Nephron (organoid): ENCODE measurements at regions not wholly inside any gene's neighbourhood (a gene's known extent, or its start where the extent isn't known, plus 50 kb on each side); places are given as distances from the start of the nearest gene placed in this dataset.

ENCODE experiments used
- H3K27ac Mint-ChIP-seq, 3 experiments: 2 replicates each; pipeline ENCODE4 v1.8.0; 2020; ENCODE audit warnings: mixed read lengths in 3 of 3, mild to moderate bottlenecking in 2 of 3, moderate library complexity in 1 of 3
- H3K27me3 Mint-ChIP-seq: 2 replicates; pipeline ENCODE4 v1.8.0; 2021; ENCODE audit warnings: low read depth, mild to moderate bottlenecking, moderate library complexity, mixed read lengths
- H3K36me3 Mint-ChIP-seq: 2 replicates; pipeline ENCODE4 v1.8.0; 2020; ENCODE audit warnings: low read depth, mixed read lengths
- H3K4me1 Mint-ChIP-seq: 2 replicates; pipeline ENCODE4 v1.8.0; 2020; ENCODE audit warnings: mixed read lengths
- H3K4me3 Mint-ChIP-seq, 3 experiments: 2 replicates each; pipeline ENCODE4 v1.8.0; 2020; ENCODE audit warnings: mild to moderate bottlenecking in 3 of 3, mixed read lengths in 3 of 3, moderate library complexity in 2 of 3
- H3K9me3 Mint-ChIP-seq: 2 replicates; pipeline ENCODE4 v1.8.0; 2020; ENCODE audit warnings: mixed read lengths
- TF ChIP-seq, protein P1 (sequence below), 3 experiments: fragments of 200-600 bp; sonication (generic); IDR thresholded peaks; one replicate each; pipeline ENCODE4 v1.5.0; 2021; ENCODE audit warnings: antibody characterized with exemption in 3 of 3; ENCODE audit not compliant: unreplicated experiment in 3 of 3

DNA sequence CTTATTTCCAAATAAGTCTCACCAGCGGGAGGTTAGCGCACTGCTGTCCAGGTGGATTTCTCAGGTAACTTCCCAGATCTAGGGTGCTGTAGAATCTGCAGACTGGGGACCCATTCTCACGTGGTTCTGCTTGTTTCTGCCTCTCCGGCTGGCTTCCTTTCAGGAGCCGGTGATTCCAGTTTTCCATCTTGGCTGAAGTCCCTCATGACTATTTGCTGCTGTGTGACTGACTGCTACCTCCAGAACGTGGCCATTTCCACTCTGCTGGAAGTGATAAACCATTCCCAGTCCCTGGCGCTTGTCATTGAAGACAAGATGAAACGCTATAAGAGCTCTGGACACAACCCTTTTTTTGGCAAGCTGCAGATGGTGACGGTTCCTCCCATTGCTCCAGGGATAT lies 76.0 kb downstream of the DOP1B start:
- TF ChIP-seq, protein P1, sequence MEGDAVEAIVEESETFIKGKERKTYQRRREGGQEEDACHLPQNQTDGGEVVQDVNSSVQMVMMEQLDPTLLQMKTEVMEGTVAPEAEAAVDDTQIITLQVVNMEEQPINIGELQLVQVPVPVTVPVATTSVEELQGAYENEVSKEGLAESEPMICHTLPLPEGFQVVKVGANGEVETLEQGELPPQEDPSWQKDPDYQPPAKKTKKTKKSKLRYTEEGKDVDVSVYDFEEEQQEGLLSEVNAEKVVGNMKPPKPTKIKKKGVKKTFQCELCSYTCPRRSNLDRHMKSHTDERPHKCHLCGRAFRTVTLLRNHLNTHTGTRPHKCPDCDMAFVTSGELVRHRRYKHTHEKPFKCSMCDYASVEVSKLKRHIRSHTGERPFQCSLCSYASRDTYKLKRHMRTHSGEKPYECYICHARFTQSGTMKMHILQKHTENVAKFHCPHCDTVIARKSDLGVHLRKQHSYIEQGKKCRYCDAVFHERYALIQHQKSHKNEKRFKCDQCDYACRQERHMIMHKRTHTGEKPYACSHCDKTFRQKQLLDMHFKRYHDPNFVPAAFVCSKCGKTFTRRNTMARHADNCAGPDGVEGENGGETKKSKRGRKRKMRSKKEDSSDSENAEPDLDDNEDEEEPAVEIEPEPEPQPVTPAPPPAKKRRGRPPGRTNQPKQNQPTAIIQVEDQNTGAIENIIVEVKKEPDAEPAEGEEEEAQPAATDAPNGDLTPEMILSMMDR (IDR thresholded peaks at IDR 0.05; ENCODE audit: unreplicated experiment in 3 of 3) = no peak
- no peaks in the 10 kb centered on the region for H3K4me1 Mint-ChIP-seq
- no peak overlapping the region for H3K27ac Mint-ChIP-seq
- peaks cover 5% of the 10 kb centered on the region for H3K36me3 Mint-ChIP-seq
- no peak overlapping the region for H3K4me3 Mint-ChIP-seq
- no peaks in the 10 kb centered on the region for H3K9me3 Mint-ChIP-seq
- no peaks in the 10 kb centered on the region for H3K27me3 Mint-ChIP-seq

- H3K4me1 Mint-ChIP-seq = no peaks in the 10 kb centered on the region
- no peak overlapping the region for H3K27ac Mint-ChIP-seq
- TF ChIP-seq, protein P1 (IDR thresholded peaks at IDR 0.05; ENCODE audit: unreplicated experiment in 3 of 3) = no peak
- H3K4me3 Mint-ChIP-seq = no peak overlapping the region
- no peaks in the 10 kb centered on the region for H3K27me3 Mint-ChIP-seq
- H3K36me3 Mint-ChIP-seq = peaks cover 5% of the 10 kb centered on the region
- H3K9me3 Mint-ChIP-seq = no peaks in the 10 kb centered on the region
These were observed 78.5 kb downstream of the DOP1B start for GRCh38 chr21:36235058-36235582.

DNA sequence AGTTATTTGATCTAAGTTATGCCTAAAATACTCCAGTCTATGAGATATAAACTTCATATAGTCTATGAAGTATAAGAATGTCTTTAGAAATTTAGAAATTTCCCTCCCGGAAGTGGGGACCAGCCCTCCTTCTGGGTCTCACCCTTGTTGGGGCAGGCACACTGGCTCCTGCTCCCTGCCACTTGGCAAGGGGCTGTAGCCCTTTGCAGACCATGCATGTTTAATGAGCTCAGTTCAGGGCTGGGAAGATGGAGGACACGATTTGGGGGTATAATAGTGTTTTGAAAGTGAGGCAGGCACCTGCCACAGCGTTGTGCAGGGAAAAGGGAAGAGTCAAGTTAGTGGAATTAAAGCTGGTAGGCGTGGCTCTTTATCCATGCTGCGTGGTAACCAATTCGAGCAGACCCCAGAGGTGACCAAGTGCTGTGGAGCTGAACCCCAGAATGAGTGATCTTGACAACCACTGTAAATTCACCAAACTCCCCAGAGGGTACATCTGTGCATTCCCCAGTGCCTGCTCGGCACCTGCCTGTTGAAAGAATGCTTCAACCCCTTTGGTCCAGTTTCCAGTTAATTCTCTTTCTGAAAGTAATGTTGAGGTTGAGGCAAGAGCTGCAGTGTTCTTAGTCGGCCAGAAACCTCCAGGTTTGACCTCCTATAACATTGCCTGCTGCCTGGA lies 79.6 kb downstream of the DOP1B start:
- Mint-ChIP-seq H3K36me3 (no peaks in the 10 kb centered on the region), H3K9me3 (no peaks in the 10 kb centered on the region), H3K4me3 (no peak overlapping the region), H3K27me3 (no peaks in the 10 kb centered on the region), H3K4me1 (no peaks in the 10 kb centered on the region), H3K27ac (no peak overlapping the region)
- TF ChIP-seq, protein P1 (IDR thresholded peaks at IDR 0.05; ENCODE audit: unreplicated experiment in 3 of 3) = no peak

GRCh38 chr21:36237441-36237840 lies 80.8 kb downstream of the DOP1B start:
- Mint-ChIP-seq H3K9me3 (no peaks in the 10 kb centered on the region), H3K4me3 (no peak overlapping the region), H3K4me1 (no peaks in the 10 kb centered on the region), H3K27ac (no peak overlapping the region), H3K27me3 (no peaks in the 10 kb centered on the region), H3K36me3 (no peaks in the 10 kb centered on the region)
- TF ChIP-seq, protein P1 (IDR thresholded peaks at IDR 0.05; ENCODE audit: unreplicated experiment in 3 of 3) = no peak

GRCh38 chr21:36239585-36239984 lies 80.4 kb upstream of the MORC3 start:
- Mint-ChIP-seq H3K9me3 (no peaks in the 10 kb centered on the region), H3K27ac (no peak overlapping the region), H3K4me1 (no peaks in the 10 kb centered on the region), H3K36me3 (no peaks in the 10 kb centered on the region), H3K4me3 (no peak overlapping the region), H3K27me3 (peaks cover 4% of the 10 kb centered on the region)
- TF ChIP-seq, protein P1 (IDR thresholded peaks at IDR 0.05; ENCODE audit: unreplicated experiment in 3 of 3) = no peak

- TF ChIP-seq, protein P1 (IDR thresholded peaks at IDR 0.05; ENCODE audit: unreplicated experiment in 3 of 3) = no peak
- H3K36me3 Mint-ChIP-seq = peaks cover 13% of the 10 kb centered on the region
- peaks cover 4% of the 10 kb centered on the region for H3K27me3 Mint-ChIP-seq
- H3K27ac Mint-ChIP-seq = no peak overlapping the region
- no peak overlapping the region for H3K4me3 Mint-ChIP-seq
- H3K9me3 Mint-ChIP-seq = no peaks in the 10 kb centered on the region
- H3K4me1 Mint-ChIP-seq = peaks cover 5% of the 10 kb centered on the region
These were observed 78.3 kb upstream of the MORC3 start for GRCh38 chr21:36241717-36242116.
